Fibroblast of villous mesenchyme (primary cell): ENCODE measurements at regions not wholly inside any gene's neighbourhood (a gene's known extent, or its start where the extent isn't known, plus 50 kb on each side); places are given as distances from the start of the nearest gene placed in this dataset.

ENCODE experiments used
- DNase-seq: peaks from one replicate; pipeline ENCODE4 v3.0.0-alpha.2; 2010; ENCODE audit warnings: low read depth
- H3K4me3 ChIP-seq: 2 replicates; pipeline ENCODE4 v1.5.1; 2011; ENCODE audit warnings: low read depth, mild to moderate bottlenecking, low read length
- CTCF ChIP-seq: IDR thresholded peaks from 2 replicates; pipeline ENCODE4 v1.5.1; 2012; ENCODE audit warnings: low read depth, mild to moderate bottlenecking, low read length; ENCODE audit not compliant: insufficient read depth

GRCh38 chr14:82313889-82314288 lies 780.2 kb upstream of the SEL1L start:
- no peak for DNase-seq
- TF ChIP-seq CTCF = no peak
- H3K4me3 ChIP-seq = no peak overlapping the region

DNA sequence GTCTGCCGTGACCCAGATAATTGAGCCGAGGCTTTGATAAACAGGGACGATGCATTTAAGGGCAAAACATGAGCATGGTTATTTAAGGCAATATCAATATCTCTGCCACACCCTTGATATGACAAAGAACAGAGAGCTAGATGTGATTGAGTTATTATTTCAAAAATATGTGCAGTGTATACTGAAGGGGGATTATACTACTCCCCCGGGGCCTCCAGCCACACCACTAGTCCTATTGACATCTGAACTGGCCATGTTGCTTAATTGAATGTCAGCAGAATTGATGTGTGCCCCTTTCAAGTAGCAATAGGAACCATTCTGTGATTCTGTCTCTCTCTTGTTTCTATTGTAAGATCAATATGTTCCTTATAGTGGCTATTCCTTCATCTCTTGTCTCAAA lies 794.8 kb upstream of the SEL1L start:
- DNase-seq = no peak
- no peak overlapping the region for H3K4me3 ChIP-seq

DNA sequence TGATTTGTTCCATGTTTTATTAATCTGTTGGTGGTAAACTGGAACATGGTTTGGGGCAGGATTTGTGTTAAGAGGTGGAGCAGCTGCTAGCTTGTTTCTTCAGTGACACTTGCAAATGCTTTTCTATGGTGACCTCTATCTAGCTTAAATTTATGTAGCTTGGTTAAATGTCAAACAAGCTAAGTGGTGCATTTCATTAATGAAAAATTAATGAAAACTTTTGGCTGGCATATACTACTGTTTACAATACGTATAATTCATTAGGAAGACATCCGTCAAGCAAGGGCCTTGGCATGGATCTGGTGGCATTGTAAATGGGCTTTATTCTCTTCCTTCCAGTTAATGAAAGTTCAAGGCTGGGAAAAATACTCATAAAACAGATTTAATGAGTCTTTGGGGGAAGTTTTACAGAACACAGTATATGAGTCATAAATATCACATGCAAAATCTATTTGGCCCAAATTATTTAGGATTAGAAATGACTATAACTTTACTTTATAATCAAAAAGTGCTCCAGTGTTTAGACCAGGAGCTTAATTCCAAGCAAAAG lies 807.7 kb upstream of the SEL1L start:
- TF ChIP-seq CTCF = no peak
- H3K4me3 ChIP-seq = no peak overlapping the region
- no peak for DNase-seq

More for the DNA sequence above, 794.8 kb upstream of the SEL1L start:
- TF ChIP-seq CTCF = no peak

DNA sequence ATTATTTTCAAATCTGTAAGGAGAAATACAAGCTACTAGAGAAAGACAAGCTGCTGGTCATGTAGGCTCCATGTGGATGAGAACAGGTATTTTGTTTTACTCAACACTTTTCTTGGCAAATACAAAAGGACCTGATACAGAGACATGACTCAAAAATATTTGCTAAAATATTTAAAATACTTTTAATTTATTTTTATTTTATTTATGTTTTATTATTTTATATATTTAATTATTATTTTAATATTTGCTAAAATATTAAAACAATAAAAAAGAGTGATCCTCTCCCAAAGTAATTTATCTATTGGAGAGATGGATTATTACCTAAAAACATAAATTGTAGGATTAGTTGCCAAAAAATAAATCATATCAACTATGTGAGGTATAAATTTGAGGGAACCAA lies 808.9 kb upstream of the SEL1L start:
- no peak for TF ChIP-seq CTCF
- H3K4me3 ChIP-seq = no peak overlapping the region
- DNase-seq = no peak

GRCh38 chr14:82345184-82345583 lies 811.5 kb upstream of the SEL1L start:
- TF ChIP-seq CTCF = no peak
- H3K4me3 ChIP-seq = no peak overlapping the region
- DNase-seq = no peak

DNA sequence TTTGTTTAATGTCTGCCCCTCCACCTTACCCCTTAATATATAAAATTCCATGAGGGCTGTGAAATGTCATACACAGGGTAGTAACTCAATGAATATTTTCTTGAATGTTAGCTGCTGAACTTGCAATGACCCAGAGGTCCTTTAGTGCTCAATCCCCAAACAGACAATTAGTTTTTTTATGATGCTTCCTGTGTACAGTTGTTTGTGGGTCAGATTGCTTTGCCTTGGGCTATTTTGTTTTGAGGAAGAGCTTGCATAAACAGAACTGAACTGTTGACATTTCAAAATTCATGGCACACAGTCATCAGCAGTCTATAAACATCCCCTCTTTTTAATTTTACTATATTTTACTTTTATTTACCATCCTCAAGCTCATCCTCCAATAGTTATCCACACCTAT lies 820.5 kb upstream of the SEL1L start:
- TF ChIP-seq CTCF = no peak
- DNase-seq = peak; percentile 11
- H3K4me3 ChIP-seq = no peak overlapping the region

- DNase-seq = no peak
- no peak for TF ChIP-seq CTCF
- H3K4me3 ChIP-seq = no peak overlapping the region
These were observed 825.5 kb upstream of the SEL1L start for GRCh38 chr14:82359201-82359600.
